CD1c-positive myeloid dendritic cell (primary cell): ENCODE measurements at regions not wholly inside any gene's neighbourhood (a gene's known extent, or its start where the extent isn't known, plus 50 kb on each side); places are given as distances from the start of the nearest gene placed in this dataset.
A peak's percentile ranks its signal among the peaks of the same experiment; 100 is the strongest.
"Not testable (repeated sequence)": the region's sequence is repeated elsewhere in the genome, so short reads cannot be mapped to it uniquely, and the experiment has no call there.

Experiments used
- DNase-seq: peaks from one replicate; pipeline ENCODE4 v3.0.0-alpha.2; 2016; ENCODE audit errors: extremely low spot score

GRCh38 chr12:89779090-89779489, 70.5 kb upstream of the ATP2B1 start:
- DNase-seq: no peak

GRCh38 chr12:89777733-89778379, 69.2 kb upstream of the ATP2B1 start:
- DNase-seq: no peak

GRCh38 chr12:89775986-89776365, 67.3 kb upstream of the ATP2B1 start:
- no peak for DNase-seq

GRCh38 chr12:89775063-89775985, 66.7 kb upstream of the ATP2B1 start:
- DNase-seq: no peak

- no peak for DNase-seq
These were observed 66.0 kb upstream of the ATP2B1 start for GRCh38 chr12:89774645-89775044.

- no peak for DNase-seq
These were observed 61.8 kb upstream of the ATP2B1 start for GRCh38 chr12:89770391-89770790.

- DNase-seq: no peak
These were observed 60.8 kb upstream of the ATP2B1 start for GRCh38 chr12:89769483-89769818.

- peak; percentile 92 for DNase-seq
These were observed 60.2 kb upstream of the ATP2B1 start for GRCh38 chr12:89768586-89769482.

GRCh38 chr12:89765959-89766824, 57.6 kb upstream of the ATP2B1 start:
- DNase-seq: no peak

- not testable (repeated sequence) for DNase-seq
These were observed 55.5 kb upstream of the ATP2B1 start for GRCh38 chr12:89764164-89764563.

- DNase-seq: peak; percentile 80
These were observed 54.0 kb upstream of the ATP2B1 start for GRCh38 chr12:89762498-89763170.

GRCh38 chr12:89760783-89761182, 52.1 kb upstream of the ATP2B1 start:
- DNase-seq: peak; percentile 78
